Mesodermal cell (in vitro differentiated cells): ENCODE measurements at regions not wholly inside any gene's neighbourhood (a gene's known extent, or its start where the extent isn't known, plus 50 kb on each side); places are given as distances from the start of the nearest gene placed in this dataset.

Experiments used
- H3K27ac ChIP-seq: 2 replicates; pipeline ENCODE4 v1.7.0; 2013; ENCODE audit warnings: mild to moderate bottlenecking, low read depth, low read length, moderate library complexity; ENCODE audit not compliant: severe bottlenecking
- H3K36me3 ChIP-seq: 2 replicates; pipeline ENCODE4 v1.7.1; 2013; ENCODE audit warnings: mild to moderate bottlenecking, low read length, moderate library complexity; ENCODE audit not compliant: control insufficient read depth, insufficient read depth
- H3K4me1 ChIP-seq: one replicate; pipeline ENCODE4 v1.7.1; 2013; ENCODE audit warnings: mild to moderate bottlenecking, low read length; ENCODE audit not compliant: insufficient read depth, control insufficient read depth, poor library complexity, severe bottlenecking
- H3K4me3 ChIP-seq: 2 replicates; pipeline ENCODE4 v1.7.0; 2013; ENCODE audit warnings: low read length, control low read depth, mild to moderate bottlenecking; ENCODE audit not compliant: insufficient read depth, poor library complexity, severe bottlenecking; ENCODE audit errors: extremely low read depth
- H3K9me3 ChIP-seq: 2 replicates; pipeline ENCODE4 v1.7.1; 2013; ENCODE audit warnings: mild to moderate bottlenecking, low read length, moderate library complexity; ENCODE audit not compliant: control insufficient read depth
- WGBS, 2 experiments: methylation state at CpG; one replicate each; pipeline ENCODE4 v1.1.5; 2013; ENCODE audit warnings: missing lambda C conversion rate in 2 of 2; ENCODE audit not compliant: insufficient coverage in 2 of 2; 5-methylcytosine and 5-hydroxymethylcytosine counted together

DNA sequence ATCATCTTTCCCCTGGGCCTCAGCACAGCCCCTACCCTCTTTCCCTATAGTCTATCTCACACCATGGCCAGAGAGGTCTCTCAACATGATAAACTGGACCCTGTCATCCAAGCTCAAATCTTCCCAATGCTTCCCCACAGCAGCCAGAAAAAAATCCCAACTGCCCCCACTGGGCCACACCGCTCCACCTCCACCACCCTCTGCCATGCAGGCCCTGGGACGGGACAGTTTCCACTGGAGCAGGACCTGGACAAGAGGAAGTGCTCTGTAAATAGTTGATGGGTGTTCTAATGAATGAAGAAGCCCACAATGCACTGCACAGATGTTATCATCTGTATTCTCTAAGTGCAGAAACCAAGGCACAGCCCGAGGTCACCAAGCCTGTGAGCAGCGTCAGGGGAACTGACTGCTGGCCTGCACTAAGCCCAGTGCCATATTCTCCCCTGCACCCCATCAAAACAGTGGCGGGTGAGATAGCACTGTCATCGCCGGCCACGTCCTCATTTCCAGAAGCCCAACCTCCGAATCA lies 161.1 kb downstream of the NUP210 start:
- WGBS, 2 experiments: 87 to 89% methylated on average over 5 to 7 of the region's 9 CpGs
- Histone ChIP-seq H3K4me3 (no peak overlapping the region), H3K9me3 (no peaks in the 10 kb centered on the region)

GRCh38 chr3:13258280-13258679 lies 161.8 kb downstream of the NUP210 start:
- no peaks in the 10 kb centered on the region for H3K9me3 ChIP-seq
- H3K4me3 ChIP-seq: no peak overlapping the region
- WGBS, 2 experiments: 96 to 100% methylated on average over 3 to 4 of the region's 4 CpGs
- H3K27ac ChIP-seq: no peak overlapping the region
- H3K4me1 ChIP-seq: peaks cover 14% of the 10 kb centered on the region
- no peaks in the 10 kb centered on the region for H3K36me3 ChIP-seq

More for the DNA sequence above, 161.1 kb downstream of the NUP210 start:
- Histone ChIP-seq H3K4me1 (peaks cover 20% of the 10 kb centered on the region), H3K36me3 (no peaks in the 10 kb centered on the region), H3K27ac (no peak overlapping the region)

DNA sequence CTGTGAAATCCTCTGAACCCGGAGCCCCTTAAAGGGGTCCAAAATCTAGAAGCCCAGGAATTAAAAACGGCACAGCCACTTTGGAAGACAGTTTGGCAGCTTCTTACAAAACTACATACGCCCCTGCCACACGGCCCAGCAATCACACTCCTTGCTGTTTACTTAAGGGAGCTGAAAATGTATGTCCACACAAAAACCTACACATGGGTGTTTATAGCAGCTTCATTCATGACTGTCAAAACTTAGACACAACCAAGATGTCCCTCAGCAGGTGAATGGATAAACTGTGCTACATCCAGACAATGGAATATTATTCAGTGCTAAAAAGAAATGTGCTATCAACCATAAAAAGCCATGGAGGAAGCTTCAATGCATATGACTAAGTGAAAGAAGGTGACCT lies 162.5 kb downstream of the NUP210 start:
- Histone ChIP-seq H3K4me3 (no peak overlapping the region), H3K36me3 (no peaks in the 10 kb centered on the region), H3K27ac (no peak overlapping the region), H3K9me3 (no peaks in the 10 kb centered on the region), H3K4me1 (peaks cover 14% of the 10 kb centered on the region)
- WGBS, 2 experiments: 77 to 89% methylated on average over 4 of the region's 4 CpGs

- WGBS, 2 experiments: 80 to 94% methylated on average over 5 to 8 of the region's 8 CpGs
Observed at GRCh38 chr3:13256845-13257244, 163.3 kb downstream of the NUP210 start.

DNA sequence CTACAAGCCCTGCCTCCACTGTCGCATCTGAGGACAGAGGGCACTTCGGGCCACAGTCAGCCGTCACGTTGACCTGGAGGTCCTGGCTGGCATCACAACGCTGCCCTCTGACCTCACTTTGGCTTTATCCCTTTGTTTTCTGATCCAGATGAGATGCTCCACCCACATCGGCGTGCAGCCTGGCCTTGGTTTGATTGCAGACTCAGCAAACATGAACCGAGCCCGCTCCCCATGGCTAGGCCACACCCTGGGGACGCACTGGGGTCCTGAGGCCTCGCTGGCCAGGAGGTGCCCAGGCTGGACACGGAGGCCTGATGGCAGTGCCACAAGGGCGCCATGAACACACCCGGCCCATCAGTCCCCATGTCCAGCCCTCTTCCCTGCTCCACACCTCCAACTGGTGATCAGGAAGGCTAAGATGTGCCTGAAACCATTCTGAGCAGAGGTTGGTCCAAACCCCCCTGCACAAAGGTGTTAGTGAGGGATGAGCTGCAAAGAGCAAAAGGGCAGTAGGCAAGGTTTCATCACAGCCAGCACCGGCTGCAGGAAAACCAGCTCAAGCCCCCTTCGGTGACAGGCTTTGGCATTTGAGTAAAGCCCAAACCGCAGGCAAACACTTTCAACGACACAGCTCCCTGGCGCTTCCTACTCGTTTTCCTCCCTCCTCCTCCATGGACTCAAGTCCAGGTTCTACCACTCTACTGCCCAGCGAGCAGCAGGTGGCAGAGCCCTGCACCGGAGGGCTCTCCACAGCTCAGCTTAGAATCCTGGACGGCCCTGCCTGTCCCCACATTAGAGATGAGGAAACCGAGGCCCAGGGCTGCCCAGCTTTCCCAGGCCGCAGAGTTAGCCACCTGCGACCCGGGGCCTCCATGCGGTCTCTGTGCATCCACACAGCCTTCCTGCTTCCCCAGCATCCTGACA lies 165.8 kb downstream of the NUP210 start:
- Histone ChIP-seq H3K4me3 (no peak overlapping the region), H3K36me3 (no peaks in the 10 kb centered on the region)
- 86 to 95% methylated on average over 20 to 24 of the region's 28 CpGs for WGBS, 2 experiments

More at GRCh38 chr3:13256845-13257244, 163.3 kb downstream of the NUP210 start:
- Histone ChIP-seq H3K4me3 (no peak overlapping the region), H3K27ac (no peak overlapping the region), H3K9me3 (no peaks in the 10 kb centered on the region), H3K36me3 (no peaks in the 10 kb centered on the region), H3K4me1 (peaks cover 9% of the 10 kb centered on the region)

GRCh38 chr3:13253208-13253937 lies 166.7 kb downstream of the NUP210 start:
- H3K4me3 ChIP-seq: no peak overlapping the region
- H3K9me3 ChIP-seq: no peaks in the 10 kb centered on the region
- H3K4me1 ChIP-seq: peaks cover 3% of the 10 kb centered on the region
- no peaks in the 10 kb centered on the region for H3K36me3 ChIP-seq
- WGBS, 2 experiments: 92% methylated on average over 10 to 13 of the region's 16 CpGs
- H3K27ac ChIP-seq: no peak overlapping the region

More for the DNA sequence above, 165.8 kb downstream of the NUP210 start:
- H3K27ac ChIP-seq: no peak overlapping the region
- peaks cover 7% of the 10 kb centered on the region for H3K4me1 ChIP-seq
- no peaks in the 10 kb centered on the region for H3K9me3 ChIP-seq

- Histone ChIP-seq H3K4me1 (peaks cover 1% of the 10 kb centered on the region), H3K36me3 (no peaks in the 10 kb centered on the region), H3K9me3 (no peaks in the 10 kb centered on the region), H3K4me3 (no peak overlapping the region), H3K27ac (no peak overlapping the region)
- WGBS, 2 experiments: 92% methylated on average over 4 to 5 of the region's 10 CpGs
Observed at GRCh38 chr3:13252207-13252606, 167.9 kb downstream of the NUP210 start.

DNA sequence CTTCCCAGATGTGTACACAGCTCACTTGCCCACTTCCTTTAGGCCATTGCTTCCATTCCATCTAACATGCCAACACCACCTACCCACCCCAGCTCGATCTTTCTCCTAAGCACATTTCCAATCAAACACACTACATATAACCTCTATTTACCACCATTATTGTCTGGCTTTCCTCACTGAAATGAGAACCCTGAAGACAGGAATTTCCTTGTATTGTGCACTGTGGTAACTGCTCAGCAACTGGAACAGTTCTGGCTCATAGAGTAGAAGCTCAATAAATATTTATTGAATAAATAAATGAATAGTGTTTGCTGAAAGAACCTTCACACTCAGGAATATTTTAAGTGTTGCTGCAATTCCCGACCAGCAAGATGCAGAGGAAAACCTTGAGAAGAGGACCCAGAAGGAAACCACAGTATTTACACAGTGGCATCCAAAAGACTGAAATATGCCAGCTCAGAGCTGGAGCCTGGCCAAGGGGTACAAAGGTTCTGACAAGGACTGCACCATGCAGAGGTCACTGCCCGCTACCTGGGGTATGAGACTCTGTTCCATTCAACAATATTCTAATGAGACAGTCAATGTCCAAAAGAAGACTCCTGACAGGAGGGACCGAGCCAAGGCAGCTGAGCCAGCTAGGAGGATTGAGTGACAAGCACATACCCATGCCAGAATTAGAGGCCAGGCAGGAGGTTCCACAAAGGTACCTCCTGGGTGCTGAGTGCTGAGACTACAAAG lies 168.8 kb downstream of the NUP210 start:
- H3K27ac ChIP-seq: no peak overlapping the region
- H3K4me1 ChIP-seq: no peaks in the 10 kb centered on the region
- no peaks in the 10 kb centered on the region for H3K9me3 ChIP-seq
- no peak overlapping the region for H3K4me3 ChIP-seq
- WGBS, 2 experiments: 83 to 90% methylated on average over 2 of the region's 4 CpGs
- no peaks in the 10 kb centered on the region for H3K36me3 ChIP-seq

DNA sequence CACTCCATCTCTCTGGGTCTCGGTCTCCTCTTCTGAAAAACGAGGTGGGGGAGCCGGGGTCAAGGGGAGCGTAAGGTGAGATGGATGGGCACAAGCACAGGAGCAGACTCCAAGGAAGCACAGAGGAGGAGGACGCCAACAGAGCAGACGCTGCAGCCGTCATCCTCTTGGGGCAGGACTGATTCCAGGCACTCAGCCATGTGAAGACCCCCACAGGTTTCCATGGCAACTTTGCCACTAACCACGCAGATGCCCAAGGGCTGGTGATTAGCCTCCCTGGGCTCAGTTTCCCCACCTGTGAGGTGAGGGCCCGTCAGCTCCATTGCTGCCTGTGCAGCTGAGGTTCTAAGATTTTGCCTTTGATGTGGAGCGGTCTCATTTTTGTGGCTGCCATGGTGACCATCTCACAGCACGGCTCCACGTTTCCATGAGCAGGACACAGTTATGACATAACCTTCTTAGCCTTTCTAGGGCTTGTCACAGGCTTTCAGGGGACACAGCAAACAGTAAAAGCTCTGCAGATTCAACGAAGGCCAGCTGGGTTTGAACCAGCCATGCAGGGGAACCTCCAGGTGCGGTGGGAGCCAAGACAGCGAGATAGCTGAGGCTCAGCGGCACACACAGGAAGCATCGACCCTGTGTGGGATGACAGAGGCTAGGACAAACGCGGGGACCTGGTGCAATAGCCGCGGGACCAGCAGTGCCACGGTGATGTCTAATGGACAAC lies 170.3 kb downstream of the NUP210 start:
- no peak overlapping the region for H3K27ac ChIP-seq
- no peak overlapping the region for H3K4me3 ChIP-seq
- WGBS, 2 experiments: 86 to 90% methylated on average over 18 to 19 of the region's 22 CpGs
- no peaks in the 10 kb centered on the region for H3K36me3 ChIP-seq
- no peaks in the 10 kb centered on the region for H3K9me3 ChIP-seq
- no peaks in the 10 kb centered on the region for H3K4me1 ChIP-seq

- Histone ChIP-seq H3K27ac (no peak overlapping the region), H3K4me3 (no peak overlapping the region), H3K4me1 (no peaks in the 10 kb centered on the region), H3K9me3 (no peaks in the 10 kb centered on the region), H3K36me3 (no peaks in the 10 kb centered on the region)
- 91 to 96% methylated on average over 4 of the region's 6 CpGs for WGBS, 2 experiments
Observed at GRCh38 chr3:13248640-13249039, 171.5 kb downstream of the NUP210 start.
